GM19043 (cell line): ENCODE measurements at regions not wholly inside any gene's neighbourhood (a gene's known extent, or its start where the extent isn't known, plus 50 kb on each side); places are given as distances from the start of the nearest gene placed in this dataset.

Experiments
- ATAC-seq: cut with Tn5 transposase; IDR thresholded peaks from one replicate; pipeline ENCODE4 v1.9.1; 2021; ENCODE audit warnings: low read depth; ENCODE audit not compliant: unreplicated experiment

DNA sequence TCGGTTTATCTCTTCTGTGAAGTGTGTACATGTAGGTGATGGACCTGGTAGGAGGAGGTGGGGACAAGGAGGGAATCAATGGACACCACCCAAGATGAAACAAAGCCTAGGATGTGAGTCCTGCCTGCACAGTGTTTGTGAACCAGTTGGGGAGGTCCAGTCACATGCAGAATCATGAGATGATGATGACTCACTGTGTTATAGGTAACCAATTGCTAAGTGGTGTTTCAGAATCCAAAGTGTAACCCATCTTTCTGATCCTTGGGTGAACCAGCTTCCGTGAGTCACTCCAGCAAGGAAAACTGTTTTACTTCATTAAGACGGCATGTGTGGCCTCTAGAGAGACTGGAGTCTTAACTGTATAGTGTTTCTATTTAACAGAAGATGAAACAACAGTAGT is 57.9 kb upstream of the HPF1 start:
- ATAC-seq: no peak

DNA sequence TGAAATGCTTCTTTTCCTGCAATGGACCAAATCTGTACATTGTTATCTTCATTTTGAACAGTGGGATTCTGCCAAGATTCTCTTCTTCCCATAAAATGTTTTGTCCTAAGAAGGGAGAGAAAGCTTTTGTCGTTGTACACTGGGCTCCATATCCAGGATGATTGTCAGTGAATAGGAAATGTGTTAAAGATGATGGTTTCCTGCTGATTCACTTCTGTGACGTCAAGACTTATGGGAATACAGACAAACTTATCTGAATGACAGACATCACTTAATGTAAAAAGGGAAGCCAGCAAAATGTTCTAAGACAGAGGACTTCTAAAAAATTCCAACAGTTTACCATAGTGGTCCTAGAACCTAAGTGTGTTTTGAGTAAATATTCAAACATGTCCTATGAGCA is 53.7 kb upstream of the HPF1 start:
- no peak for ATAC-seq

DNA sequence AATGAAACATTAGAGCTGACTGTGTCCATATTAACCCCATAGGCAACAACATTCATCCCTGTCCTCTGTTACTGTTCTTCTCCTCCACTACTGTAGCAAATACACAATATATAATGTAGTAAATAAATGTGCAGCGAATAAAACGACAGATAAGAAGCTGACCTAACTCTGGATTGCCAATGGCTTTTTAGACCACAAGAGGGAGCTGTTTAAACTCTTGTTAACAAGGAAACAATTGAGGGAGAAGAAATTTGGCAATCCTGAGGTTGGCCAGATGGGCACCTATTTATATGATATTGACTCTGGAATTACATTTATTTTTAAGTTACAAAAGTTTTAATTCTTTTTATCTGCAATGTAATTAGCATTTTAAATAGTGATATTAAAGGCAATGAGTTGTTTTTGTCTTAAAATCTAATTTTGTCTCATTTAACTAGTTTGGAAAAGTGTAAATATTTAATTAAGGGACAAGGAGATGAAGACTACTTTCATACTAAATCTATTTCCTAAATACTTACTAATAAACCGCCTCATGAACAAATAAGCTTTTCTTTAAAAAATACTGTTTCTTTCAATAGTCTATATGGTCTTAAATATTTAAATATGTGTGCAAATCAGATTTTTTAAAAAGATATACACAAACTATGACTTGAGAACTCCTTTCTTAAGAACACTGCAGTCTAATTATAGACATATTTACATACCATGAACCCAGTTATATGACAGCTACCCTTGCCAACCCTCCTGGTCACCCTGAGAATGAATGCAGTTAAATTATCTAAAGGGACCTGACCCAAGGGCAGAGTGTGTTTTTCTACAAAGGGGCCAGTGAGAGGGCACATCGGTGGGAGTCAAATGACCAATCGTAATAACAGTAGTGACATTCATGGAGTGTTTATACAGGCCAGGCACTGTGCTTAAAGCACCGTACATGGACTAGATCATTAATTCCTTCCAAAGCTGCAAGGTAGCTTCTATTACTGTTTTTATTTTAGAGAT is 52.9 kb upstream of the HPF1 start:
- ATAC-seq: no peak

GRCh38 chr4:169807934-169808509 is 50.3 kb upstream of the HPF1 start:
- ATAC-seq: no peak
